ENCODE measurements at regions not wholly inside any gene's neighbourhood (a gene's known extent, or its start where the extent isn't known, plus 50 kb on each side); places are given as distances from the start of the nearest gene placed in this dataset.

DNA sequence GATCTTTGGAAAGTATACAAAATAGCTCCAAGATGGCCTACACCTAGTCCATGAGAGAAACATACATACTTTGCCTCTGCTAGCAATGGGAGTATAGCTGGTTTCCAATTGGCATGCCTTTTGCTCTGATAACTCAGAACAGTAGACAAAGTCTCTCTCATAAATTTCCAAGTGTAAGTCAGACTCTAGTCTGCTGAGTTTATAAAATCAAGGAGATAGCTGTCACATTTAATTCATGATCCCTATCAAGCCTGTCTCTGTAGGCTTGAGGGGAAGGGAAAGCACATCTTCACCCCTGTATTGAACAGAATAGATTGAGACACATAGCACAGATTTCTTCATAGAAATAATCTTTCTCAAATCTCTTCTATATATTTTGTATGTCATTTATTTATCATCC is 87.8 kb upstream of the HTR1B start:
- TF ChIP-seq, protein P1, sequence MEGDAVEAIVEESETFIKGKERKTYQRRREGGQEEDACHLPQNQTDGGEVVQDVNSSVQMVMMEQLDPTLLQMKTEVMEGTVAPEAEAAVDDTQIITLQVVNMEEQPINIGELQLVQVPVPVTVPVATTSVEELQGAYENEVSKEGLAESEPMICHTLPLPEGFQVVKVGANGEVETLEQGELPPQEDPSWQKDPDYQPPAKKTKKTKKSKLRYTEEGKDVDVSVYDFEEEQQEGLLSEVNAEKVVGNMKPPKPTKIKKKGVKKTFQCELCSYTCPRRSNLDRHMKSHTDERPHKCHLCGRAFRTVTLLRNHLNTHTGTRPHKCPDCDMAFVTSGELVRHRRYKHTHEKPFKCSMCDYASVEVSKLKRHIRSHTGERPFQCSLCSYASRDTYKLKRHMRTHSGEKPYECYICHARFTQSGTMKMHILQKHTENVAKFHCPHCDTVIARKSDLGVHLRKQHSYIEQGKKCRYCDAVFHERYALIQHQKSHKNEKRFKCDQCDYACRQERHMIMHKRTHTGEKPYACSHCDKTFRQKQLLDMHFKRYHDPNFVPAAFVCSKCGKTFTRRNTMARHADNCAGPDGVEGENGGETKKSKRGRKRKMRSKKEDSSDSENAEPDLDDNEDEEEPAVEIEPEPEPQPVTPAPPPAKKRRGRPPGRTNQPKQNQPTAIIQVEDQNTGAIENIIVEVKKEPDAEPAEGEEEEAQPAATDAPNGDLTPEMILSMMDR (conservative IDR thresholded peaks at IDR 0.05), result no peak
- TF ChIP-seq EZH2 (IDR thresholded peaks at IDR 0.05; ENCODE audit: low read depth), result no peak

Data from PC-9 (cell line).